ENCODE measurements at regions not wholly inside any gene's neighbourhood (a gene's known extent, or its start where the extent isn't known, plus 50 kb on each side); places are given as distances from the start of the nearest gene placed in this dataset.

DNA sequence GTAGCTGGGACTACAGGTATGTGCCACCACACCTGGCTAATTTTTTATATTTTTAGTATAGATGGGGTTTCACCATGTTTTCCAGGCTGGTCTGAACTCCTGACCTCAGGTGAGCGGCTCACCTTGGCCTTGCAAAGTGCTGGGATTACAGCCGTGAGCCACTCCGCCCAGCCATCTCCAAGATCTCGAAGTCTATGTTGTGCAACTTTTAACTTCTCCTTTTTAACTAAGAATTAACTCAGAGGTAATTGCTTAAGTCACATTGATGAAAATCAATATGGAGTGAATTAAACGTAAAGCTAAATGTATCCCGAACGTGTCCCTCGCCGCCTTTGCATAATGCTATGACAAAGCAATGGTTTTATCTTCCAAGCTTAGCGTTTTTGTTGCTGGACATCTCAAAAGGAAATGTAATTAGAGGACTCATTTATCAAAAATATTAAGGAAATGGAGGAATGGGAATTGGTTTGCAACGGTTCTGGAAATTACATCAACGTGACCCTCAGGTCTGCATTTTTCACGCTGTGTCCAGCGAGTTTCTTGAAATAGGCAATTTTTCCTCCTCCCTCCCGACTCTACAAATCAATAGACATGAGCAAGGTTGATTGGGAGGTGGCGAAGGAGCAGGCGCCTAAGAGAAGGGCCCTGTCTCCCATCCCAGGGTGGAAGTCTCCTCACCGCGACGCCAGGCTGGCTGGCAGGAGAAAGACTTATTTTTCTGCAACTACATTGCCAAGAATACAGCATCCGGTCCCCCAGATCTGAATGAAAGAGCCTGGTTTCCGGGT lies 89.8 kb downstream of the TMEM130 start:
- no peak for TF ChIP-seq POLR2A (IDR thresholded peaks at IDR 0.05; ENCODE audit: low read depth, low read length)
- TF ChIP-seq POLR2AphosphoS5 (IDR thresholded peaks at IDR 0.05; ENCODE audit: low read depth, low read length) = no peak
- TF ChIP-seq TAF1 (IDR thresholded peaks at IDR 0.05; ENCODE audit: borderline replicate concordance, low read depth, low read length) = no peak
